ENCODE measurements at regions not wholly inside any gene's neighbourhood (a gene's known extent, or its start where the extent isn't known, plus 50 kb on each side); places are given as distances from the start of the nearest gene placed in this dataset.

DNA sequence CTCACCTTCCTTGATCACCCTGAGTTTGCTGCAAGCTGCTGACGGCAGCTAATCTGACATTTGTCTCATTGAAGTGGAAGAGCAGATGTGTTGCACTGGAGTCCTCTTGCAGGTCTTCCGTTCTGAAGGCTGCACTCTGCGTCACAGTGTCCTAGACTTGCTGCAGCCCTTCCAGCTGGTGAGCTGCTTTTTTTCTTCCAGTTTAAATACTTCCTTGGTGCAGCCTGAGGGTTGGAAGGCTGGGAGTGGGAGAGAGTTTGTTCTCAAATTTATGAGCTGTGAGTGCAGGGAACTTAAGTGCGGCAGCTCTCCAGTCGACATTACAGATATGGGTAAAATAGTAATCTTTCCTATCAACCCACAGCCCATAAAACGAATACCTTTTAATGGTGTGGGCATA, 303.6 kb upstream of the FAT1 start:
- TF ChIP-seq, protein P1, sequence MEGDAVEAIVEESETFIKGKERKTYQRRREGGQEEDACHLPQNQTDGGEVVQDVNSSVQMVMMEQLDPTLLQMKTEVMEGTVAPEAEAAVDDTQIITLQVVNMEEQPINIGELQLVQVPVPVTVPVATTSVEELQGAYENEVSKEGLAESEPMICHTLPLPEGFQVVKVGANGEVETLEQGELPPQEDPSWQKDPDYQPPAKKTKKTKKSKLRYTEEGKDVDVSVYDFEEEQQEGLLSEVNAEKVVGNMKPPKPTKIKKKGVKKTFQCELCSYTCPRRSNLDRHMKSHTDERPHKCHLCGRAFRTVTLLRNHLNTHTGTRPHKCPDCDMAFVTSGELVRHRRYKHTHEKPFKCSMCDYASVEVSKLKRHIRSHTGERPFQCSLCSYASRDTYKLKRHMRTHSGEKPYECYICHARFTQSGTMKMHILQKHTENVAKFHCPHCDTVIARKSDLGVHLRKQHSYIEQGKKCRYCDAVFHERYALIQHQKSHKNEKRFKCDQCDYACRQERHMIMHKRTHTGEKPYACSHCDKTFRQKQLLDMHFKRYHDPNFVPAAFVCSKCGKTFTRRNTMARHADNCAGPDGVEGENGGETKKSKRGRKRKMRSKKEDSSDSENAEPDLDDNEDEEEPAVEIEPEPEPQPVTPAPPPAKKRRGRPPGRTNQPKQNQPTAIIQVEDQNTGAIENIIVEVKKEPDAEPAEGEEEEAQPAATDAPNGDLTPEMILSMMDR (optimal IDR thresholded peaks at IDR 0.05 in 1 of 3, IDR thresholded peaks at IDR 0.05 in 1 of 3, conservative IDR thresholded peaks at IDR 0.05 in 1 of 3; ENCODE audit: extremely low read depth in 1 of 3, insufficient read depth in 2 of 3, low read length in 3 of 3), result no peak
- no peak for TF ChIP-seq EZH2 (IDR thresholded peaks at IDR 0.05; ENCODE audit: low read length)
- H3K79me2 ChIP-seq (ENCODE audit: control insufficient read depth, insufficient read depth, low read length), result no peaks in the 10 kb centered on the region
- H3K27me3 ChIP-seq (ENCODE audit: control insufficient read depth, extremely low read depth, insufficient read depth, low read length), result no peaks in the 10 kb centered on the region
- dilution Hi-C loops (cut with MboI; ENCODE audit: extremely low pct_ligation_motif_present, low sequenced_read_pairs), result no loop called here
- FAIRE-seq (no peak), DNase-seq (ENCODE audit: low read depth, low spot score) (no peak)
- no peak overlapping the region for H3K9ac ChIP-seq (ENCODE audit: control insufficient read depth, extremely low read depth, insufficient read depth, low read length)
- no peaks in the 10 kb centered on the region for H3K9me3 ChIP-seq (ENCODE audit: control insufficient read depth, low read depth, low read length)
- no peaks in the 10 kb centered on the region for H4K20me1 ChIP-seq (ENCODE audit: control insufficient read depth, extremely low read depth, insufficient read depth, low read length)
- no peaks in the 10 kb centered on the region for H3K9me1 ChIP-seq (ENCODE audit: control insufficient read depth, extremely low read depth, insufficient read depth, low read length)
- no peaks in the 10 kb centered on the region for H3K4me1 ChIP-seq (ENCODE audit: control insufficient read depth, extremely low read depth, insufficient read depth, low read length)
- H3K27ac ChIP-seq (ENCODE audit: control insufficient read depth, insufficient read depth, low read length), result no peak overlapping the region
- H3K4me2 ChIP-seq (ENCODE audit: control insufficient read depth, extremely low read depth, insufficient read depth, low read depth, low read length), result no peak overlapping the region
- no peak overlapping the region for H3K4me3 ChIP-seq (ENCODE audit: control insufficient read depth in 2 of 3, extremely low read depth in 1 of 3, insufficient read depth in 2 of 3, low read depth in 1 of 3, low read length in 3 of 3)
- H3K36me3 ChIP-seq (ENCODE audit: control insufficient read depth in 2 of 2, extremely low read depth in 1 of 2, insufficient read depth in 2 of 2, low read length in 2 of 2), result no peaks in the 10 kb centered on the region
- peak overlapping the region; percentile 33 for H2AFZ ChIP-seq (ENCODE audit: control insufficient read depth, low read length)

DNA sequence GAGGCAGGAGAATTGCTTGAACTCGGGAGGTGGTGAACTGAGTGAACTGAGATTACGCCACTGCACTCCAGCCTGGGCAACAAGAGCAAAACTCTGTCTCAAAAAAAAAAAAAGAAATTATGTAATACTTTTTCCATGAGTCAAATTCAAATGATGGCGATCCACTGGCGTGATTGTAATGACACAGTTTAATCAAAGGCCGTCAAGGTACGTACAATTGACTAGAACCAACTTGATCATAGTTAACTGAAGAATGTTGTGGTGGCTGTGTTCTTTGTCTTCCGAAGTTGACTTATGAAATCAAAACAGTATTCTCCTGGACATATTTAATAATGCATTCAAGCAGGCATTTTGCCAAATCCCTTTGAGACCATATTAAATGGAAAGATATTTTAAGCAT, 318.6 kb upstream of the FAT1 start:
- Histone ChIP-seq H3K9ac (ENCODE audit: control insufficient read depth, extremely low read depth, insufficient read depth, low read length) (no peak overlapping the region), H3K9me3 (ENCODE audit: control insufficient read depth, low read depth, low read length) (no peaks in the 10 kb centered on the region), H3K9me1 (ENCODE audit: control insufficient read depth, extremely low read depth, insufficient read depth, low read length) (no peaks in the 10 kb centered on the region), H4K20me1 (ENCODE audit: control insufficient read depth, extremely low read depth, insufficient read depth, low read length) (no peaks in the 10 kb centered on the region), H3K27me3 (ENCODE audit: control insufficient read depth, extremely low read depth, insufficient read depth, low read length) (no peaks in the 10 kb centered on the region), H3K4me1 (ENCODE audit: control insufficient read depth, extremely low read depth, insufficient read depth, low read length) (no peaks in the 10 kb centered on the region), H3K4me3 (ENCODE audit: control insufficient read depth in 2 of 3, extremely low read depth in 1 of 3, insufficient read depth in 2 of 3, low read depth in 1 of 3, low read length in 3 of 3) (no peak overlapping the region), H2AFZ (ENCODE audit: control insufficient read depth, low read length) (no peak overlapping the region), H3K27ac (ENCODE audit: control insufficient read depth, insufficient read depth, low read length) (no peak overlapping the region), H3K4me2 (ENCODE audit: control insufficient read depth, extremely low read depth, insufficient read depth, low read depth, low read length) (no peak overlapping the region), H3K36me3 (ENCODE audit: control insufficient read depth in 2 of 2, extremely low read depth in 1 of 2, insufficient read depth in 2 of 2, low read length in 2 of 2) (no peaks in the 10 kb centered on the region), H3K79me2 (ENCODE audit: control insufficient read depth, insufficient read depth, low read length) (no peaks in the 10 kb centered on the region)
- TF ChIP-seq, protein P1 (optimal IDR thresholded peaks at IDR 0.05 in 1 of 3, IDR thresholded peaks at IDR 0.05 in 1 of 3, conservative IDR thresholded peaks at IDR 0.05 in 1 of 3; ENCODE audit: extremely low read depth in 1 of 3, insufficient read depth in 2 of 3, low read length in 3 of 3), result no peak
- TF ChIP-seq EZH2 (IDR thresholded peaks at IDR 0.05; ENCODE audit: low read length), result no peak
- dilution Hi-C loops (cut with MboI; ENCODE audit: extremely low pct_ligation_motif_present, low sequenced_read_pairs), result no loop called here
- peak; percentile 38 for DNase-seq (ENCODE audit: low read depth, low spot score)
- FAIRE-seq, result peak; percentile 13
